ENCODE measurements at regions not wholly inside any gene's neighbourhood (a gene's known extent, or its start where the extent isn't known, plus 50 kb on each side); places are given as distances from the start of the nearest gene placed in this dataset.

- TF ChIP-seq POLR2AphosphoS5 (IDR thresholded peaks at IDR 0.05) = no peak
- no peak for TF ChIP-seq POLR2A (IDR thresholded peaks at IDR 0.05)
- TF ChIP-seq CTCF (IDR thresholded peaks at IDR 0.05) = no peak
These were observed 482.1 kb upstream of the ANO5 start for GRCh38 chr11:21710809-21711208.
